ENCODE measurements at regions not wholly inside any gene's neighbourhood (a gene's known extent, or its start where the extent isn't known, plus 50 kb on each side); places are given as distances from the start of the nearest gene placed in this dataset.

DNA sequence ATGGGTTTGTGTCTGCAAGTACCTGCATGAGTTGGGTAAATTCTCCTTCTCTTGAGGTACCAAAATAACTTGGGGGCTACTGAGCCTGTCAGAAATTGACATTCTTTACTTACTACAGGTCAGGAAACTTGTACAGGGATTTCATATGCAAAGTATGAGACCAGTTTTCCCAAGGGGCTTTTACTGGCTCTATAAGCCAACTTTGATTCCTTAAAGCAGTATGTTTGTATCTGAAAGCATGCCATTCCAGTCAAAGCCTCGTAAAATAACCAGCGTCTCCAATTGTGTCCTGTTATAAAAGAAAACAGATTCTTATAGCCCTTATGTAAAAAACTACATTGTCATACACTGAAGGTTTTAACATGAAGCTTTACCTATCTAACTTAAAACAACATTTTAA, 90.2 kb downstream of the ZNF467 start:
- POLR2A ChIA-PET, result no interaction called here
- Histone ChIP-seq H3K27ac (ENCODE audit: insufficient read depth, low read depth, low read length) (no peak overlapping the region), H3K36me3 (ENCODE audit: control insufficient read depth in 2 of 2, extremely low read depth in 1 of 2, insufficient read depth in 2 of 2, low read length in 2 of 2) (no peaks in the 10 kb centered on the region), H3K9ac (replicated peaks; ENCODE audit: extremely low read depth, insufficient read depth, low read length) (no peak overlapping the region), H3K79me2 (ENCODE audit: control insufficient read depth, insufficient read depth, low read length) (no peaks in the 10 kb centered on the region), H4K20me1 (replicated peaks; ENCODE audit: control insufficient read depth, extremely low read depth, insufficient read depth, low read length) (no peaks in the 10 kb centered on the region), H3K4me3 (replicated peaks in 1 of 3; ENCODE audit: insufficient read depth in 1 of 3, low read depth in 1 of 3, low read length in 3 of 3) (no peak overlapping the region), H3K4me2 (ENCODE audit: insufficient read depth, low read length) (no peak overlapping the region), H3K27me3 (ENCODE audit: control insufficient read depth in 2 of 2, insufficient read depth in 2 of 2, low read length in 2 of 2) (peaks cover 7 to 12% of the 10 kb centered on the region in 2 experiments), H3K4me1 (ENCODE audit: control insufficient read depth, extremely low read depth, insufficient read depth, low read length) (no peaks in the 10 kb centered on the region), H3K9me1 (replicated peaks; ENCODE audit: control insufficient read depth, extremely low read depth, insufficient read depth, low read length) (no peaks in the 10 kb centered on the region), H2AFZ (ENCODE audit: low read depth, low read length) (no peak overlapping the region), H3K9me3 (replicated peaks; ENCODE audit: control insufficient read depth, insufficient read depth, low read length) (no peaks in the 10 kb centered on the region)
- FAIRE-seq (no peak), DNase-seq (ENCODE audit: low read depth, low spot score) (no peak)
- CTCF ChIA-PET, result interaction anchor here (1.3 to 1.4 kb wide), 2 partner anchors 21 to 199 kb away, joined by 3 to 4 read pairs; no protein-coding TSS in a partner anchor
- BruUV-seq (replicated peaks), result no TSS peak
- TF ChIP-seq POLR2AphosphoS5 (IDR thresholded peaks at IDR 0.05; ENCODE audit: insufficient read depth, low read depth, low read length) (no peak), POLR2A (IDR thresholded peaks at IDR 0.05; ENCODE audit: low read depth, low read length) (no peak)
- dilution Hi-C loops (cut with MboI; ENCODE audit: extremely low pct_ligation_motif_present, low sequenced_read_pairs), result no loop called here
- intact Hi-C loops (cut with micrococcal nuclease), result no loop called here

DNA sequence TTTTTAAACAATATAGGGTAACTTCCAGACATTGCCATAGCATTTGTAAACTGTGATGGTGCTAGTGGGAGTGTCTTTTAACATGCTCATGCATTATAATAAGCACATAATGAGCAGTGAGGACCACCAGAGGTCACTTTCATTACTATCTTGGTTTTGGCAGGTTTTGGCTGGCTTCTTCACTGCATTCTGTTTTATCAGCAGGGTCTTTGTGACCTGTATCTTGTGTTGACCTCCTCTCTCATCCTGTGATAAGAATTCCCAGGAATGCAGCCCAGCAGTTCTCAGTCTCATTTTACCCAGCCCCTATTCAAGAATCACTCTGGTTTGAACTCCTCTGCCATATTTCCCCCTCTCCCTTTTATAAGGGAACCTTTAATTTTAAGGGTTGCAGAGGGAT, 91.3 kb downstream of the ZNF467 start:
- FAIRE-seq (no peak), DNase-seq (ENCODE audit: low read depth, low spot score) (no peak)
- Histone ChIP-seq H3K4me3 (replicated peaks in 1 of 3; ENCODE audit: insufficient read depth in 1 of 3, low read depth in 1 of 3, low read length in 3 of 3) (no peak overlapping the region), H3K27ac (ENCODE audit: insufficient read depth, low read depth, low read length) (no peak overlapping the region), H3K9me1 (replicated peaks; ENCODE audit: control insufficient read depth, extremely low read depth, insufficient read depth, low read length) (no peaks in the 10 kb centered on the region), H3K9me3 (replicated peaks; ENCODE audit: control insufficient read depth, insufficient read depth, low read length) (no peaks in the 10 kb centered on the region), H3K4me2 (ENCODE audit: insufficient read depth, low read length) (no peak overlapping the region), H3K4me1 (ENCODE audit: control insufficient read depth, extremely low read depth, insufficient read depth, low read length) (no peaks in the 10 kb centered on the region), H3K79me2 (ENCODE audit: control insufficient read depth, insufficient read depth, low read length) (no peaks in the 10 kb centered on the region), H3K9ac (replicated peaks; ENCODE audit: extremely low read depth, insufficient read depth, low read length) (no peak overlapping the region), H4K20me1 (replicated peaks; ENCODE audit: control insufficient read depth, extremely low read depth, insufficient read depth, low read length) (no peaks in the 10 kb centered on the region), H3K36me3 (ENCODE audit: control insufficient read depth in 2 of 2, extremely low read depth in 1 of 2, insufficient read depth in 2 of 2, low read length in 2 of 2) (no peaks in the 10 kb centered on the region), H3K27me3 (ENCODE audit: control insufficient read depth in 2 of 2, insufficient read depth in 2 of 2, low read length in 2 of 2) (peaks cover 7 to 12% of the 10 kb centered on the region in 2 experiments), H2AFZ (ENCODE audit: low read depth, low read length) (no peak overlapping the region)
- no TSS peak for BruUV-seq (replicated peaks)
- ChIA-PET CTCF (interaction anchor here (1.4 kb wide), 1 partner anchor 20 kb away, joined by 3 read pairs; no protein-coding TSS in a partner anchor), POLR2A (no interaction called here)
- intact Hi-C loops (cut with micrococcal nuclease) (no loop called here), dilution Hi-C loops (cut with MboI; ENCODE audit: extremely low pct_ligation_motif_present, low sequenced_read_pairs) (no loop called here)
- no peak for TF ChIP-seq FOS (IDR thresholded peaks at IDR 0.05; ENCODE audit: borderline replicate concordance, insufficient read depth, low read length)
- no peak for TF ChIP-seq GATA2 (IDR thresholded peaks at IDR 0.05; ENCODE audit: insufficient read depth, insufficient read length, low read depth, low read length)
